ENCODE measurements at regions not wholly inside any gene's neighbourhood (a gene's known extent, or its start where the extent isn't known, plus 50 kb on each side); places are given as distances from the start of the nearest gene placed in this dataset.
A peak's percentile ranks its signal among the peaks of the same experiment; 100 is the strongest.

DNA sequence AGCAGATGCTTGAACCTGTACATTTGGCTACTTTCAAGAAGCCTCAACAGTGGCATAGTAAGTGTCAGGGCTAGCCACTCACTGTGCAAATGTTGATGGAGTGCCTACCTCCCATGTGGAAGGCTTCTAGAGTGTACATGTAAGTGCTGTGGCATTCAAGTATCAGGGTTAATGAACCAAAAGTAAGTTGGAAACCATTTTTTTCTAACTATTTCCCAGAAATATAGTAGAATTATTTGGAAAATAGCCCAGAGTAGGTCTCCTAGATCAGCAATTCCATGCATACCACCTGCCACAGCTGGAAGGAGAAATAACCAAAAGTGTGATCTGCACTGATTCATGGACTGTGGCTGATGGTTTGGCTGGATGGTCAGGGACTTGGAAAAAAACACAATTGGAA, 53.3 kb downstream of the FOXD1 start:
- no peak for DNase-seq

DNA sequence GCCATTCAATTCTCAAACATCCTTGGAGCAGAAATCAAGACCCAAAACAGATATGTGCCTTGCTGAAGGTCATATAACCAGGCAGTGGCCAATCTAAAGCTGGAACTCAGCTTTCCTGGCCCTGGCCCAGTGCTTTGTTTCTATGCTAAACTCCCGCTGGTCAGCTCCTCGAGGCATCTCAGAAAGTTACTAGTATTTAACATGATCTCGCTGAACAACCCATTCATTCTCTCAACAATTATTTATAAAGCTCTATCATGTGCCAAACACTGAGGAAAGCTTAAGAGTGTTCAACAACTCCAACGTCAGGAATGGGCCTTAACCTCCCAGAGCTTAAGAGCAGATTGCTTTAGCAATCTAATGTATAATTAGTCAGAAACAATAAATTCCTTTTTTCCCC, 54.0 kb downstream of the FOXD1 start:
- no peak for DNase-seq

DNA sequence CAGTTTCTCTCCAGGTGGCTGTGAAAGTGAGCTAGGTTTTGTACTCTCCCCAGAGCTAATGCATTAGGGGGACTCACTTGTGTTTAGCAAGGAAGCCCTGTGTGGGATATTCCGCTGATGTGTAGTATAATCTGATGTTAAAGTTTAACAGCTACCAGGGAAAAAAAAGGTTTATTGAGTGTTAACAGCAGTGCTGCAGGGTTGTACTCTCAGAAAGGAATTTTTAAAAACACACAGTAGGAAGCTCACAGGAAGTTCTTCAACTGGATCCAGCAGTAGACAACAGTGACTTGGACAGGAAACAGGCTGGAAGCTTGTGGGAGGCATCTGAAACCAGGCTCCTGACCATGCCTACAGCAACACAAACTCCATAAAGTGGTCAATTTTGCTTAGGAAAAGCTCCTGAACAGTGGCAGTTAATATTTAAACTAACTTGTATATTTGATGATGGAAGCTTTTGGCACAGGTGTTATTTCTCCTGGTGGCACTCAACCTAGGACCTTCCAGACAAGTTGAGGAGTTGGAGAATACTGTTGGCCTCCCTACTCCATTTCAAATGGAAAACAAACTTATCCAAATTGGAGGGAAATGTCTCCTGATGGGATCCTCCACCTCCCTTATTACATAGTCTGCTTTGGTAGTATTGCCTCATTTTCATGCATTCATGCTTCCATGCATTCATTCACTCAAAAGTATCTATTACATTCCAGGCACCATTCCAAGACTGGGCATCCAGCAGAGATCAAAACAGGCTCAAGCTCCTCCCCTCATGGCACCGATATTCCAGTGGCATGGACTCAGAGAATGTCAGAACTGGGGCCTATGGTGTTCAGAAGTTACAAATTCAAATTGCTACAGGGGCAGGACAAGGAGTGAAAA, 54.7 kb downstream of the FOXD1 start:
- no peak for DNase-seq

DNA sequence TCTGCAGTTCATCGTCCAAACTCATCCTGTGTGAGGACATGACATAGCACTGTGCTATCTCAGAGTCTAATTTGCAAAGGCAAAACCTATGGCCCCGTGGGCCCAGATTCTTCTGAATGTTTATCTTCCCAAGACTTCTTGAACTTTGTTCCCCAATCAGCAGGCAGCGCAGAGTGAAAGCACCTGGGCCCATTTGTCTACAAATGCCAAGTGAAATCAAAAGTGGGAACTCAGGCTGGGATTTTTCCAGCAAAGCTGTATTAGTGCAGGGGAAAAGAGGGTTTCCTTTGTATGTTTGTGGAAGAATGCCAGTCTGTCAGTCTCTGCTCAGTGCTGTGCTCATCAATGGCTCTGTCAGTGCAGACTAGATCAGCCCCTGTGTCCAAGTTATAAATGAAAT, 55.8 kb downstream of the FOXD1 start:
- no peak for DNase-seq

DNA sequence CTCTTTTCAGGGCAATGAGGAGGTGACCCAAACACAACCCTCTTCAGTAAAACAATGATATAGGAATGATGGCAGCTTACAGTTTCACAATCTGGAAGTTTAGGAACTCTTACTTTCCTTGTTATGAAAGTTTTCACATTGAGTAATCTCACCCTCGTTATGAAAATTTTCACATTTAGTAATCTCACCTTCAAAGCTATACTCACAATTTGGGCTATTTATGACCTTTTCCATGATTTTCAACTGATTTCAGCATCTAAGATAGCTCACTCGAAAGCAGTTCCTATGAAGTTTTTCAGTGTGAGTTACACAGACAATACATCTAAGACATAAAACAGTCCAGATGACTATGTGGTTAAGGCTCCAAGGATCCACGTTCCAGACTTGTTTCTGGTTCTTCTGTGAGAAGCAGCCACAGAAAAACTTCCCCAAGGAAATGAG, 57.1 kb downstream of the FOXD1 start:
- no peak for DNase-seq

DNA sequence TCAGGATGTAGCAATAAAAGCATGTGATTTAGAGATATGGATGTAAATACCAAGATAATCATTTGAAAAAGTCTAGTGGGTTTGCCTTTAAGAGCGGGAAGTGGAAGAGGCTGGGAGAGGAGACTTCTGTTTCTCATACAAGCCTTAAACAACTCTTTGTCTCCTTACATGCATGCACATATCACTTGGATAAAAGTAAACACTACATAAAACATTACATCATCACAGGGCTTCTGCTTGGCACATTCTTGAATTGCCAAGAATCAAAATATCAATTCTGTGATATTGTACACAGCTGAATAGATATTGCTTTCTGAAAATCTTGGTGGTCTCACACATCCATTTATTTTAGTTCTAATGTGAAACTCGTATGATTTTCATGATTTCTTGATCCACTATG, 57.6 kb downstream of the FOXD1 start:
- no peak for DNase-seq

DNA sequence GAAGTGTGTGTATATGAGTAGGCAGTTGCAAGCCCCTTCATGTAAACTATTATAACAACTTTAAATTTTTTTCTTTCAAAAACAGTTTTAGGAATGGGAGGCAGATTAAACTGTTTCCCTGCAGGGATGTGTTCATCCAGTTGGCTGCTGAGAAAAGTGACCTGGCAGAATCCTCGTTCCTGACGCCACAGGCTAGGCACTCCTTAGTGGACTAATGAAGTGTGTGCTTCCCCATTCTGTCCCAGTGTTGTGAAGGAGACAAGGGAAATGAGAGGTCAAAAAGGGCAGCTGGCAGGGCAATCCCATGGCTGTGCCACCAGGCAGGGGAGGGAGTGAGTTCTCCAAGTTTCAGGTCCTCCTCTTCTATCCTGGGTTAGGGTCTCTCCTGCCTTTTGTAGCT, 59.8 kb downstream of the FOXD1 start:
- DNase-seq: no peak

DNA sequence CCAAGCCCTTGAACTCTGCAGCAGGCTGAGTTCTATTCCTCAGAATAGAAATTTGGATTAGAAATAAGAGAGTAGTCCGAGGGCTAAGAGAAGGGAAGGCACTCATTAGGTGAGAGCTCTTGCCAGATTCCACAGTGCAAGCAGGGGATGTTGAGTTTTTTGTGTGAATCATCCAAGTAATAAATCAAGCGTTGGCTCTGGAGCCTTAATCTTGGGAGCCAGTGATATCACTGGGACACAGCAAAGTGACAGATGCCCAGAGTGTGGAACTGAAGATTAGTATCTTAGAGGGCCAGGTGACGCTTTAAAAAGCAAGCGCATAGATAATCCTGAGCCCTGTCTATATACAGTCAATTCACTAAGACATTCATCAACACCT, 60.3 kb downstream of the FOXD1 start:
- DNase-seq: no peak

DNA sequence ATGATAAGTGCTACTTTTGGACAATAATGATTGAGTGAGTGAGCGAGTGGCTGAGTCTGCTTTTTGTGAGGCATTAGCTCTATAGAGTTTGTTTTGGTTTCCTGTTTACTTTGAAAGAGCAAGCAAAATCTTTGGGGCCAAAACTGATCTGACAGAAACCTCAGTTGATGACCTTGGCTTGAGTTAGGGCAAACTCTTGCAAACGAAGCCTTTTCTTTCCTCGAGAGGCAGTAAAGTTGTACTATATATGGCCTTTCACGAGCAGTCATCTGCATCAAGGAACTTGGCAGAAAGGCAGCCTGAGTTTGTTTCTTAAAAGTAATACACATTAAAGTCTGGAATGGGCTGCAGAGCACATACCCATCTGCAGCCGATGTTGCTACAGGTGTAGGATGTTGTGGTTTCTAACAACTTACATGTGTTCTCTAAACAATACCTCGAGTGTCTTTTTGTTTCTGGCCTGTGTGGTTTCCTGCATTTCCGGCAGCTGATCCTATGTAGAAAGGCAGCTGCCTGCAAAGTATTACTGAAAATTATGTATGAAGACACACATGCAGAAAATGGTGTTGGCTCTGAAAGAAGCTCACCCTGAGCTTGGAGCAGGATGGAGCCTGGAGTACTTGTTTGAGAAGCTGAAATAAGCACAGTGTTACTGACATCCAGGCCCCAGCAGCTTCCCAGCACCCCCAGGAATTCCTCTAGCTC, 60.8 kb downstream of the FOXD1 start:
- no peak for DNase-seq

DNA sequence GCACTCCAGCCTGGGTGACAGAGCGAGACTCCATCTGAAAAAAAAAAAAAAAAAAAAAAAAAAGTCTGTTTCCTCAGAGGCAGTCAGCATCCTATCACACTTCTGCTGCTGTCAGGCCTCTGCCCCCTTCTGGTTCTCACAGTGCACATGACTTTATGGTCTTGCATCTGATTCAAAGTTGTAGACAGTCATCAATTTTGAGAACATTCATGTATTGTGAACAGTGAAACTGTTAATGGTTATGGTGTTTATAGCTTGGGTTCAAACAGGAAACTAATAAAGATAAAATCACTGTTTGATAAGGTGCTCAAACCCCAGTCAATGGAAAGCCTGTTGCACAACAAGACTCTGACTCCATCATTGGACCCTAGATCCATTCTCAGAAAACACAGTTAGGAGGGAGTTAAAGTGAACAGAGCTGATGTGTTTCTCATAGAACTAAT, 61.4 kb downstream of the FOXD1 start:
- DNase-seq: no peak

DNA sequence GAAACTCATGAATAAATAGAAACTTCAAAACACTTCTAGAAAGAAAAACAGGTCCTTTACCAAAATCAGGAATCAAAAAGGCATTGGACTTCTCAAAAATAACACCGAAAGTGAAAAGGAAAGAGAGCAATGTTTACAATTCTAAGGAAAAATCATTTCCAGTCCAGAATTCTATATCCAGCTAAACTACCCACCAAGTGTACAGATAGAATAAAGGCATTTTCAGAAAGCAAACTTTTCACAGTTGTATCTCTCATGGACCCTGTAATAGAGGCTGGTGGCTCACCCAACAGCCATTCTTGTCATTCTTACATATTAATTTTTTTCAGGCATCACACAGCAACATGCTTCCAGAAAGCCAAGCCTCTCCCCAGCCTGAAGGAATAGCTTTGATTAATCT, 63.7 kb downstream of the FOXD1 start:
- no peak for DNase-seq

DNA sequence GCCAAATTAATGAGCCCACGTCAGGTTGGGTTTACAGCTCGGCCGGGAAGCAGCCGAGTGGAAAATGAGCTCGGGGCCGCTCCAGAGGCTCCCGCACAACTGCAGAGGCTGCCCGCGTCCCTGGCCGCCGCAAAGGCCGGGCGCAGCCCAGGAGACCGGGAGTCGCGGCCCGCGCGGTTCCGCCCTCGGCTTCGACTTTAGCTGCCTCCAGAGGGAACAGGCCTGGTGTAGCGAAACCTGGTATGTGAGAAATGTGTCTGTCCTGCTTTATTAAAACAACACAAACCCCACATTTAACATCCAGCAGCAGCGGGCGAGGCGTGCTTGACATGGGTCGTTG, 66.2 kb downstream of the FOXD1 start:
- no peak for DNase-seq

DNA sequence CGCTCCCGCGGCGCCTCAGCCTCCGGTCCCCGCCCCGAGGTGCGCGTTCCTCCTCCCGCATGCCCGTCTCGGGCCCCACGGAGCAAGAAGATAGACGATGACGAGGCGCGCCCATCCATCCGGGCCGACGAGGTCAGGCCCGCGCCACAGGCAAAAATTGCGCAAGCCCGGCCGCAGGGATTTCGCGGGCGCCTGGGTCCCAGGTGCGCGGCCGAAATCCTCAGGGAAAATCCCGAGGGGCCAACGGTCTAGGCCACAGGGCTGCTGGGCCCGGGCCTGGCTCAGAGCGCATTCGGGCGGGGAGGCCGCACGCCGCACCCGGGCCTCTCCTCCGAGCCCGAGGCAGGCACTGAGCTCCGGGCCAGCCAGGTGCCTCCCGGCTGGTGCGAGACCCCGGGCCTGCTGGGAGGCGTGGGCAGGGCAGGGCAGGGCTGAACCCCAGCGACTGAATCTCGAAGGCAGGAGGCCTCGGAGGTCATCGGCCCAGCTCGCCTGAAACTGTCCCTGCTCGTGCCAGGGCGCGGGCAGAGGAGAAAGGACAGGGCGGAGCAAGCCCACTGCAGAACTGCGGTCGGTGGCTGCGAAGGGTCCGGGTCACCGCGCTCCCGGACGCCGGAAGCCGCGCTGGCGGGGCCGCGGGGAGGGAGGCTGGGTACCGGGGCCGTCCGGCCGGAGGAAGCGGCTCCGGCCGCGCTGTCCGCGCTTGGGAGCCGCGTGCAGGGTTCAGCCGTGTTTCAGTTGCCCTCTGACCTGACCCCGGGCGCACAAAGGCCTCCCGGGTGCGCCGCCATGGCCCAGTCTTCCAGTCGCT, 66.8 kb downstream of the FOXD1 start:
- DNase-seq: peak; percentile 4

DNA sequence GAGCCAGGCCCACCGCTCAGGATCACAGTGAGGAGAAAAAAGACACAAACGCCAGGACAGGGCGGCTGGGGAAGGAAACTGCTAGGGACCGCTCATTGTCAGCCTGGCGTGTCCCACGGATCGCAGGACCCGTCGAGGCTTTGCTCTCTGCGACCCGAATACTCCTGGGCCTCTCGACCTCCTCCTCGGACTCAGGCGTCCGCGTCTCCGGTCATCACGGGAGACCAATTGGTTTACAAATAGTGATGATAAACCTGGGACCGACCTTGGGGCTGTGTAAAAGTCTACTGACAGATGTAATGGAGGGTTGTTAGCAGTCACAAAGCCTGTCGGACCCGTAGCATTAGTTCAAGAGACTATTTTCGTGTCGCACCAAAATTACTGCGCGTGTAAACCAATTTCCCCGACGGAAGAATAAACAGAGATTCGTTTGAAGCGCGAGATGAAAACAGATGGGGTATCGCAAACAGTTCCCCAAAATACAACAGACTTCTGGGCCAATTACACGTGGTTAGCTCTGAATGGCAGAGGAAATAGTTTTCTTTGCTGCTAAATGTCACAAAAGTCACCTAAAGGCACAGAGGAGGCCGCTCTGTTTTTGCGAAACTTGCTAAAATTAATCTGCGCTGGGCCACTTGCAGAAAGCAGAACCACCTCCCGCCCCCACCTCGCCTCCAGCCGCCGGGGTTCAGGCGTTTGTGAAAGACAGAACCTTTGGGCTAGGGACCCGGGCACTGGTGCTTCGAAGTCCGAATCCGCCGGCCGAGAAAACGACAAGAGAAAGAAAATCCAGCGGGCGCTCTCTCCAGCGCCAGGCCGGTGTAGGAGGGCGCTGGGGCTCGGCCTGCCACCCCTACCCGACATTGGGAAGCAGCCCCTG, 67.6 kb downstream of the FOXD1 start:
- peak; percentile 1 for DNase-seq

DNA sequence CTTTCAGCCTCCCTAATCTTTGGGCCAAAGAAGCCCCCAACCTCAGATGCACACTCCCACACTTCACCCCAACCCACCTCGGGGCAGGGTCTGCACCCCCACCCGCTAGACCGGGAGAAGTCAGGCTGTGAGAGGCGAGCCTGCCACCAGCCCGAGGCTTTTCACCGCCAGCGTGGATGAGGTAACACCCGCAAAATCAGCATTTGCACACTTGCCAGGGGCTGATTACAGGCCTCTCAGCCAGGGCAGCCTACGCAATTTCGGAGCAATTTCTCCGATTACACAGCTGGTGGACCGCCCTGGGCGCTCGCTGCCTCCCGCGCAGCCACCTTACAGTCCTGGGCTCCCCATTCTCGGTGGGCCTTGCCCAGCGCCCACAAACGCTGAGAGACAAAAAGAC, 68.5 kb downstream of the FOXD1 start:
- no peak for DNase-seq

DNA sequence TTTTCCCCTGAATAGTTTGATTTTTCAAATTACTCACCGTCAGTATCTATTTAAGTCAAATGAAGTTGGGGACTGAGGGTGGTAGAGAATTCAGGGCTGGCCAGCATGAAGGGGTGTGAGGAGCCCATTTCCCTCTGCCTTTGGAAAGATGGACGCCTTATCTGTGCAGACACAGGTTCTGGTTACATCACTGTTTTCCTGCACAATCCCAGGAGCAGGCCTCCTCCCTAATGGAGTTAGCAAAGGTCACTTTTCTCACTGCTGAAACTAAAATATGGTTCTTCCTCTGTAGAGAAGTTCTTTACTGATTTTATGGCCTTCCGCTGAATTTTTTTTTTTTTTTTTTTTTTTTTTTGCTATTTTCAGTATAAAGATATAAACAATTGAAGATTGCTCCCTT, 69.1 kb downstream of the FOXD1 start:
- DNase-seq: no peak

DNA sequence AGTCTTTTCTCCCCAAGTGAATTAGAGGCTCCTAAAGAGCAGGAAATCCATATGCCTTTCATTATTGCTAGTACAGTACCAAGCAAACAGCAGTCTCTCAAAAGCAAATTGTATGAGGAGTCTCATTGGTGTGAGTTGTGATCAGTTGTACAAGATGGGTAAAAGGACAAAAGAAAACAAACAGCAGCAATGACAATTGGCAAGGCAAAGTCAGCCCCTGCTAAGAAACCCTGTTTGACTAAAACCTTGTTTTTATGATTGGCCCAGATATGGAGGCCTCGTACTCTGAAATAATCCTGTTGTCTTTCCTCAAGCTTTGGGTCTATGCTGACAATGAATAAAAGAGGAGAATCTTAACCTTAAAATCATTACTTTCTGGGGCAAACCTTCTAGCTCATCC, 69.8 kb downstream of the FOXD1 start:
- DNase-seq: no peak

DNA sequence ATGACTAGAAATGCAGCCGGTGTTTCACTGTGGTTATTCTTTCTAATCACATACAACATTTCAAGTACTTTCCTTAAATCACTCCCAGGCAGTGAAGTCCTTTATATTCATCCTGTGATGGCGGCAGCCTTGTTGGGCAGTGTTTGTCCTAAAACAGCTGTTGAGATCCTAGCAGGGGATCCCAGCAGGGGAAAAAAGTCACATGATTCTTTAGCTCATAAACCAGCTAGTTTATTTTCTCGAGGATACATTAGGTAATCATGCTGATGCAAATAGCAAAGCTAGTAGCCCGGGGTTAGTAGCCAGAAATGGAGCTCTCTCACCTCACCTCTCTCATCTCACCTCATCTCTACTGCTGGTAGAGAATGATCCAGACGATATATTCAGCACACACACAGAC, 70.5 kb downstream of the FOXD1 start:
- no peak for DNase-seq

DNA sequence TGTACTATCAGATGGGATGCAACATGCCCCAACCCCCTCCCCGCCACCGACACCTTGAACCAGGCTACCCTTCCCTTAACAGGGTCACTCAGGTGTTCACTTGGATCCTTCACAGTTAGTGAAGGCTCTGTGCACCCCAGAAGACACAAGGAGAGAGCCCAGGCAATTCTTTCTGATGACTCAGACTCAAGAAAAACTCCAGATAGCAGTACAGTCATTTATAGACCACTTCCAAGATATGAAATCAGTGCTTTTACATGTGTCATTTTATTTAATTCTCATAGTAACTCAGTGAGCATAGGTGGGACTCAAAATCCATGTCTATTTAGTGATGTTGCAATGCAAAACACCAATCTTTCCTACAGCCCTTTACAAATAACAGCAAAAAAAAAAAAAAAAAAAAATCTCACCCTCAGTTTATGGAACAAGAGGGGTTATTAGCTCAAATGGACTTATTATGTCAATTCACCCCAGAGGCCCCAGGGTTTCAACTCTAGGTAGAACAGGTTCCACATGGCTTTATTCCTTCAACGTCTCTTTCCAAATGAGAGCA, 71.9 kb downstream of the FOXD1 start:
- no peak for DNase-seq

DNA sequence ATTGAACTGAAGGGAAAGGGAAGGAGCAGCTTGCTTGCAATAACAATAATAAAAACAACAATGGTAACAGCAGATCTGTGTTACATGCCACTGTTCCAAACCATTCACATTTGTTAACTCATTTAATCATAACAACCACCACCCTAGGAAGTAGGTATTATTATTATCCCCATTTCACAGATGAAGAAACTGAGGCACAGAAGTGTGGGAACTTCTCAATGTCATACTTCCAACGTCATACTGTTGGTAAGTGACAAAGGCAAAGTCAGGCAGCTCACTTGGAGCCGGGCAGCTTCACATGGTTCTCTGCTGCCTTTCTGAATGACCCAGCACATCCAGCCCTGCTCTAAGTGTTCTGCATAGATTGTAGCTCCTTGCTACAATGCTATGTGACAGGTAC, 72.6 kb downstream of the FOXD1 start:
- no peak for DNase-seq

DNA sequence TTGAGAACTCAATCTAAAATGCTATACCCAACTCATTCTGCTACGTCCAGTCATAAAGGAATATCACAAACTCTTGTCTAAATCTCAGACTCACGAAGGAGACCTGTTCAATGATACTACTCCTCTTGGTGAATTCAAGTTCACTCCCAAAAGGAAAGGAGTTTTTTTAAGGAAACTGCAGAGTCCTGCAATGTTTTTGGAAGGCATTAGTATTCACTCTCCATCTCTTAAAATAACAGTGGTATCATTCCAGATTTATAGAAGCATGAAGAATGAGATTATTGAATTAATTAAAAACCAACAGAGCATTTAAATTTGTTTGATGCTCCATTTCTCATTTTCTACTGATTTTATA, 73.4 kb downstream of the FOXD1 start:
- no peak for DNase-seq

DNA sequence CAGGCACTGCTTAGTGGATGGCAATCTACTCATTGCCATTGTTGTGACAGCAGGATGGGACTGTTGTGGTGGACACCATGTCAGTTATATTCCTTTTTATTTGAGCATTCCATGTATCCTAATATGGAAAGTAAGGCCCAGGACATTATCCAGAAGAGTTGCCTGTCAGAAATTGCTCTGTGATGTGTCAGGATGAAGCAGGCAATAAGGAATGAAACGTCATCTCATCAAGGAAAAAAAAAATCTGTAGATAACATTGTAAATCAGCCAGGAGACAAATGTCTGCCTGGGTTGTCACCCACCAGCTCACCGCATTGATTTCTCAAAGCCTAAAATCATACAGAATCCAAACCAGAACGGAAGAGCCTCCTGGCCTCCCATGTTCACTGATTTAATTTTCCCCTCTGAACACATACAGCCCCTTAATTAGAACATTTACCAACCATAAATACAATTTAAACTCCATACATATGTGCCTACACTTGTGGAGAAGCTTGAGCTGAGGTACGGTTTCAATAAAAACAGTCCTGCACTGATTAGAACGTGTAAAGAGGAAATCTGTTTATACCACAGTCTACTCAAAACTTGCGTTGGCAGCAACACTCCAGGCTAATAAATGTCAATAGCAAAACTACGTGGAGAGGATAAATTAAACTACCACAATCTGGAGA, 73.9 kb downstream of the FOXD1 start:
- DNase-seq: no peak

All from stimulated activated CD4-positive, alpha-beta T cell treated with anti-CD3 and anti-CD28 coated beads, Interleukin-4, amount 100 ng/mL, for 1 hour (primary cell).